ENCODE measurements at regions not wholly inside any gene's neighbourhood (a gene's known extent, or its start where the extent isn't known, plus 50 kb on each side); places are given as distances from the start of the nearest gene placed in this dataset.

DNA sequence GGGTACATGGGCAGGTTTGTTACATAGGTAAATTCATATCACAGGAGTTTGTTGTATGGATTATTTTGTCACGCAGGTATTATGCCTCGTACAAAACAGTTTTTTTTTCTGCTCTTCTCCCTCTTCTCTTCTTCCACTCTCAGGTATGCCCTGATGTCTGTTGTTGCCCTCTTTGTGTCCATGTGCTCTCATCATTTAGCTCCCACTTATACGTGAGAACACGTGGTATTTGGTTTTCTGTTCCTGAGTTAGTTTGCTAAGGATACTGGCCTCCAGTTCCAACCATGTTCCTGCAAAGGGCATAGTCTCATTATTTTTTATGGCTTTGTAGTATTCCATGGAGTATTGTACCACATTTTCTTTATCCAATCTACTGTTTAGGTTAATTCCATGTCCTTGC, 65.7 kb downstream of the UNC5CL start:
- DNase-seq (ENCODE audit: insufficient read length, low spot score) (no peak), FAIRE-seq (no peak)
- TF ChIP-seq, protein P1, sequence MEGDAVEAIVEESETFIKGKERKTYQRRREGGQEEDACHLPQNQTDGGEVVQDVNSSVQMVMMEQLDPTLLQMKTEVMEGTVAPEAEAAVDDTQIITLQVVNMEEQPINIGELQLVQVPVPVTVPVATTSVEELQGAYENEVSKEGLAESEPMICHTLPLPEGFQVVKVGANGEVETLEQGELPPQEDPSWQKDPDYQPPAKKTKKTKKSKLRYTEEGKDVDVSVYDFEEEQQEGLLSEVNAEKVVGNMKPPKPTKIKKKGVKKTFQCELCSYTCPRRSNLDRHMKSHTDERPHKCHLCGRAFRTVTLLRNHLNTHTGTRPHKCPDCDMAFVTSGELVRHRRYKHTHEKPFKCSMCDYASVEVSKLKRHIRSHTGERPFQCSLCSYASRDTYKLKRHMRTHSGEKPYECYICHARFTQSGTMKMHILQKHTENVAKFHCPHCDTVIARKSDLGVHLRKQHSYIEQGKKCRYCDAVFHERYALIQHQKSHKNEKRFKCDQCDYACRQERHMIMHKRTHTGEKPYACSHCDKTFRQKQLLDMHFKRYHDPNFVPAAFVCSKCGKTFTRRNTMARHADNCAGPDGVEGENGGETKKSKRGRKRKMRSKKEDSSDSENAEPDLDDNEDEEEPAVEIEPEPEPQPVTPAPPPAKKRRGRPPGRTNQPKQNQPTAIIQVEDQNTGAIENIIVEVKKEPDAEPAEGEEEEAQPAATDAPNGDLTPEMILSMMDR (IDR thresholded peaks at IDR 0.05; ENCODE audit: insufficient read depth, missing control alignments), result no peak

DNA sequence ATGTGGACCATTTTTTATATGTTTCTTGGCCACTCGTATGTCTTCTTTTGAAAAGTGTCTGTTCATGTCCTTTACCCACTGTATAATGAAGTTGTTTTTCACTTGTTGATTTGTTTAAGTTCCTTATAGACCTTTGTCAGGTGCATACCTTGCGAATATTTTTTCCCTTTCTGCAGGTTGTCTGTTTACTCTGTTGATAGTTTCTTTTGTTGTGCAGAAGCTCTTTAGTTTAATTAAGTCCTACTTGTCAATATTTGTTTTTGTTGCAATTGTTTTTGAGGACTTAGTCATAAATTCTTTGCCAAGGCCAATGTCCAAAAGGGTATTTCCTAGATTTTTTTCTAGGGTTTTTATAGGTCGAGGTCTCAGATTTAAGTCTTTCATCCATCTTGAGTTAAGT, 66.2 kb downstream of the UNC5CL start:
- TF ChIP-seq, protein P1 (IDR thresholded peaks at IDR 0.05; ENCODE audit: insufficient read depth, missing control alignments), result no peak
- DNase-seq (ENCODE audit: insufficient read length, low spot score), result no peak
- FAIRE-seq, result no peak

DNA sequence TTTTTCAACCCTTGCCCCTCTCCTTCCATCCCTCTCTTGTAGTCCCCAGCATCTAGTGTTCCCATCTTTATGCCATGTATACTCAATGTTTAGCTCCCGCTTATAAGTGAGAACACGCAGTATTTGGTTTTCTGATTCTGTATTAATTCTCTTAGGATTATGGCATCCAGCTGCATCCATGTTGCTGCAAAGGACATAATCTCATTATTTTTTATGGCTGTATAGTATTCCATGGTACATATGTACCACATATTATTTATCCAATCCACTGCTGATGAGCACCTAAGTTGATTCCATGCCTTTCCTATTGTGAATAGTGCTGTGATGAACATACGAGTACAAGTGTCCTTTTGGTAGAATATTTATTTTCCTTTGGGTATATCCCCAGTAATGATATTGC, 66.8 kb downstream of the UNC5CL start:
- DNase-seq (ENCODE audit: insufficient read length, low spot score), result no peak
- no peak for FAIRE-seq
- TF ChIP-seq, protein P1 (IDR thresholded peaks at IDR 0.05; ENCODE audit: insufficient read depth, missing control alignments), result no peak

DNA sequence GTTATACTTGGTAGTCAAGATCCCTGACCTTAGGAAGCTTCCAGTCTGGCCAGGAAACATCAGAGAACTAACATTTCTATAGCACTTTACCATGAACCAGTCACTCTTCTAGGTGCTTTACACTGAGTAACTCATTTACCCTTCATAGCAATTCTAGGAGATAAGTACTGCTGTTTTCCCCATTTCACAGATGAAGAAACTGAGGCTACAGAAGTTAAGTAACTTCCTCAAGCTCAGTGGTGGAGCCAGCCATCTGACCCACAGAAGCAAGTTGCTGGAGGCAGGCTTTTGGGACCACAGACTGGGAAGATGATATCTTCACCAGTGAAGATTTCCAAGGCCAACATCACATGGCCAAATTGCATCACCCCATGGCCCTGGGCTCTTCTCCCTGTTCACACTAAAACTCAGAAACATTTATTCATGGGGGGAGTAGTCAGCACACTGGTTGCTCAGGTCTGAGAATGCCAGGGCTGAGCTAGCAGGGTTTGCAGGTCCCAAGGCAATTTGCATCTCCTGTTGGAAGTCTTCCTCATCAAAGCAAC, 70.3 kb downstream of the UNC5CL start:
- FAIRE-seq (no peak), DNase-seq (ENCODE audit: insufficient read length, low spot score) (no peak)
- TF ChIP-seq, protein P1 (IDR thresholded peaks at IDR 0.05; ENCODE audit: insufficient read depth, missing control alignments), result no peak

DNA sequence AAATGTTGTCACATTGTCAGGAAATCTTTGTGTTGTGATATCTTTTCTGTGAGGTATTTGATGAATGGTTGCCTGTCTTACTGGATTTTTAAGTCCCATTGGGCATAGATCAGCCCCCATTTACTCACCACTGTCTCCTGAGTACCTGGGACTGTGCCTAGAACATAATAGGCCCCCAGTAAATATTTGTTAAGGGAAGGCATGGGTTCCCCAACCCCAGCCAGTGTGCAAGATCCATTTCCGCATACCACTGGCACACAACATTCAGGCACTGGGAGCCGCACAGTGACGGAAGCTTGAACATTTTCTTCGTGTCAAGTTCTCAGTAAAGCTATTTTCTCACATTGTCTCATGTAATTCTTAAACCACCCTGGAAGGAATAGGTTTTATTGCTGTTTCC, 72.2 kb downstream of the UNC5CL start:
- DNase-seq (ENCODE audit: insufficient read length, low spot score), result no peak
- FAIRE-seq, result no peak
- TF ChIP-seq, protein P1 (IDR thresholded peaks at IDR 0.05; ENCODE audit: insufficient read depth, missing control alignments), result no peak

DNA sequence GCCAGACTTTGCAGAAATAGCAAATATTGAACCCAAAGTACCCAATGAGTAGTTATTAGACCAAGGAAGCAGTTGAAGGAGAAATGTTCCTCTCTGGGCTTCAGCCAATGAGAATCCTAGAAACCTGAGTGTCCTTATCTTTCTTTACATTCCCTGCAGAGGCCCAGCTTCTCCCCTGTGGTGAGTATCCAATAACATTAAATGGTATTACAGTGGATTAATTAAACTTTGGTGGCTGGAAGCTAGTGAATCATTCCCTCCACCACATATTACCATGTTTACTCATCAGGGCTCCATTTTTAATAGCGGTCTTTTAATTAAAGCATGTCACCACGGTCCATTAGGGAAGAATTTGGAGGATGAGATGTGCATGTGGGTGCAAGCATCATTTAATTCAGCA, 74.0 kb downstream of the UNC5CL start:
- DNase-seq (ENCODE audit: insufficient read length, low spot score) (no peak), FAIRE-seq (no peak)
- TF ChIP-seq, protein P1 (IDR thresholded peaks at IDR 0.05; ENCODE audit: insufficient read depth, missing control alignments), result no peak

DNA sequence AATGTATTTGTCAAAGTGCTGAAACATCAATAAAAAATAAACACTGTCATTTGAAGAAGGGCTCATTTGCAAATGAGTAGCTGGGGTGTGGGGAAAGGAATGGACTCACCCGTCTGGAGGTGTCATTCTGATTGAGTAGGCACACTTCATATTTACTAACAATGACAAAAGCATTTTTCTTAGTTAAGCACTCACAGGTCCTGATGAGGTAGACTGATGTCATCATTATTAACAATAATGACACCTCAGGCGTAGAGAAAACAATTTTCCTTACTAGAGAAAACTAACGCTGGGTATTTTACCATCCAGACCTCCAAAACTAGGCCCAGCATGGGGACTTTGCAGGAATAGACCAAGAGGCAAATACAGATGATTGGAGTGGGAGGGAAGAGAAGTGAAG, 76.0 kb downstream of the UNC5CL start:
- no peak for DNase-seq (ENCODE audit: insufficient read length, low spot score)
- no peak for FAIRE-seq
- TF ChIP-seq, protein P1 (IDR thresholded peaks at IDR 0.05; ENCODE audit: insufficient read depth, missing control alignments), result no peak
